Mammary epithelial cell (primary cell): ENCODE measurements at regions not wholly inside any gene's neighbourhood (a gene's known extent, or its start where the extent isn't known, plus 50 kb on each side); places are given as distances from the start of the nearest gene placed in this dataset.

Experiments used
- EZH2 ChIP-seq: IDR thresholded peaks from 2 replicates; pipeline ENCODE4 v1.6.1; 2012; ENCODE audit warnings: low read length, inconsistent platforms, borderline replicate concordance
- TF ChIP-seq, protein P1 (sequence below), 2 donors: IDR thresholded peaks in 1 of 2; conservative IDR thresholded peaks in 1 of 2; 2 replicates each; pipeline ENCODE4 v1.5.1; 2011 to 2012; ENCODE audit warnings: inconsistent platforms in 2 of 2, low read length in 2 of 2, mild to moderate bottlenecking in 2 of 2, control low read depth in 1 of 2, low read depth in 1 of 2; ENCODE audit not compliant: insufficient read depth in 1 of 2; ENCODE audit errors: extremely low read depth in 1 of 2

DNA sequence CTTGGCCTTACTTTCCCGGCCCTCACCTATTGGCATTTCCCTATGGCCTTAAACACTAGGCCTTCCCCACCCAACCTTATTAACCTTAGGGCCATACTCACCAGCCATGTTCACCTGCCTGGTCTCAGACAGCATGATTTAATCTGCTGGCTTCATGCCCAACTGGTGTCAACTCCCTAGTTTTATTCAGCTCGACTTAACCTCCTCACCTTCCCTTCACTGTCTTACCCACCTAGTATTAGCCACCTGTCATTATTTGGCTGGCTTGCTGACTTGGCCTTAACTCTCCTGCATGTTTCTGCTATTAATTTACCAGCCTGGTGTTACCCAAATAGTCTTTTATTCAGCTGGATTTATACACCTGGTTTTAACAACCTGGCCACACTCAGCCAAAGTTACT is 136.0 kb upstream of the ZSWIM2 start:
- TF ChIP-seq, protein P1, sequence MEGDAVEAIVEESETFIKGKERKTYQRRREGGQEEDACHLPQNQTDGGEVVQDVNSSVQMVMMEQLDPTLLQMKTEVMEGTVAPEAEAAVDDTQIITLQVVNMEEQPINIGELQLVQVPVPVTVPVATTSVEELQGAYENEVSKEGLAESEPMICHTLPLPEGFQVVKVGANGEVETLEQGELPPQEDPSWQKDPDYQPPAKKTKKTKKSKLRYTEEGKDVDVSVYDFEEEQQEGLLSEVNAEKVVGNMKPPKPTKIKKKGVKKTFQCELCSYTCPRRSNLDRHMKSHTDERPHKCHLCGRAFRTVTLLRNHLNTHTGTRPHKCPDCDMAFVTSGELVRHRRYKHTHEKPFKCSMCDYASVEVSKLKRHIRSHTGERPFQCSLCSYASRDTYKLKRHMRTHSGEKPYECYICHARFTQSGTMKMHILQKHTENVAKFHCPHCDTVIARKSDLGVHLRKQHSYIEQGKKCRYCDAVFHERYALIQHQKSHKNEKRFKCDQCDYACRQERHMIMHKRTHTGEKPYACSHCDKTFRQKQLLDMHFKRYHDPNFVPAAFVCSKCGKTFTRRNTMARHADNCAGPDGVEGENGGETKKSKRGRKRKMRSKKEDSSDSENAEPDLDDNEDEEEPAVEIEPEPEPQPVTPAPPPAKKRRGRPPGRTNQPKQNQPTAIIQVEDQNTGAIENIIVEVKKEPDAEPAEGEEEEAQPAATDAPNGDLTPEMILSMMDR (conservative IDR thresholded peaks at IDR 0.05 in 1 of 2, IDR thresholded peaks at IDR 0.05 in 1 of 2; ENCODE audit: extremely low read depth in 1 of 2, insufficient read depth in 1 of 2, low read depth in 1 of 2, low read length in 2 of 2) = no peak
- TF ChIP-seq EZH2 = no peak
